ENCODE measurements at regions not wholly inside any gene's neighbourhood (a gene's known extent, or its start where the extent isn't known, plus 50 kb on each side); places are given as distances from the start of the nearest gene placed in this dataset.
A peak's percentile ranks its signal among the peaks of the same experiment; 100 is the strongest.
"Not testable (repeated sequence)": the region's sequence is repeated elsewhere in the genome, so short reads cannot be mapped to it uniquely, and the experiment has no call there.

GRCh38 chr18:64742898-64743297 lies 594.0 kb upstream of the LINC00305 start:
- H3K4me3 ChIP-seq, result no peak overlapping the region
- no peaks in the 10 kb centered on the region for H3K9me3 ChIP-seq (replicated peaks)
- no peaks in the 10 kb centered on the region for H3K36me3 ChIP-seq
- H3K27ac ChIP-seq, result no peak overlapping the region
- no peaks in the 10 kb centered on the region for H3K4me1 ChIP-seq
- H3K27me3 ChIP-seq, result no peaks in the 10 kb centered on the region
- DNase-seq, result no peak

- no peak for DNase-seq
- H3K36me3 ChIP-seq, result no peaks in the 10 kb centered on the region
- no peak overlapping the region for H3K27ac ChIP-seq
- no peak overlapping the region for H3K4me3 ChIP-seq
- no peaks in the 10 kb centered on the region for H3K9me3 ChIP-seq (replicated peaks)
- H3K4me1 ChIP-seq, result no peaks in the 10 kb centered on the region
- no peaks in the 10 kb centered on the region for H3K27me3 ChIP-seq
Measured at GRCh38 chr18:64734063-64734462, 585.2 kb upstream of the LINC00305 start.

GRCh38 chr18:64725657-64726056 lies 576.8 kb upstream of the LINC00305 start:
- not testable (repeated sequence) for H3K36me3 ChIP-seq; H3K27me3 ChIP-seq; H3K27ac ChIP-seq; DNase-seq; H3K4me1 ChIP-seq; H3K9me3 ChIP-seq (replicated peaks); H3K4me3 ChIP-seq

- peak; percentile 48 to 65 for DNase-seq
- no peaks in the 10 kb centered on the region for H3K36me3 ChIP-seq
- 0 out of 2 replicates have a peak overlapping the region, but pooled peaks have one; percentile 20 for H3K27ac ChIP-seq
- H3K4me3 ChIP-seq, result peak overlapping the region; percentile 40
- no peaks in the 10 kb centered on the region for H3K9me3 ChIP-seq (replicated peaks)
- H3K4me1 ChIP-seq, result no peaks in the 10 kb centered on the region
- H3K27me3 ChIP-seq, result no peaks in the 10 kb centered on the region
Measured at GRCh38 chr18:64720781-64721464, 572.0 kb upstream of the LINC00305 start.

DNA sequence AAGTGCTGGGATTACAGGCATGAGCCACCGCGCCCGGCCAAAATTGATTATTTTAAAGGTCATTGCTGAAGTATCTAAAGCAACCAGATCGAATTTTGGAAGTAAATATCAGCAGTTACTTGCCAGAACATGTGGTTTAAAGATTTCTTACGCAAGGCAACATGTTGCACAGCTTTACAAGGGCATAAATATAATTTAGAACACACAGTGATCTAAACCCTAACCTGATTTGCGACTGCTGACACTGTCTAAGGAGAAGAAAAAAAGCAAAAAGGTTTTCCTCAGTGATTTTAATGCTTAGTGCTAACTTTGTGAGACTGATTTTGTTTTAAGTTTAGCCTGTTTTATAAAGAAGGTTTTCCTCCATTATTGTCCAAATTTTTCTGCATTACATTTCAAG lies 569.9 kb upstream of the LINC00305 start:
- Histone ChIP-seq H3K27me3 (no peaks in the 10 kb centered on the region), H3K9me3 (replicated peaks) (no peaks in the 10 kb centered on the region), H3K36me3 (no peaks in the 10 kb centered on the region), H3K4me1 (no peaks in the 10 kb centered on the region), H3K4me3 (no peak overlapping the region), H3K27ac (no peak overlapping the region)
- no peak for DNase-seq

DNA sequence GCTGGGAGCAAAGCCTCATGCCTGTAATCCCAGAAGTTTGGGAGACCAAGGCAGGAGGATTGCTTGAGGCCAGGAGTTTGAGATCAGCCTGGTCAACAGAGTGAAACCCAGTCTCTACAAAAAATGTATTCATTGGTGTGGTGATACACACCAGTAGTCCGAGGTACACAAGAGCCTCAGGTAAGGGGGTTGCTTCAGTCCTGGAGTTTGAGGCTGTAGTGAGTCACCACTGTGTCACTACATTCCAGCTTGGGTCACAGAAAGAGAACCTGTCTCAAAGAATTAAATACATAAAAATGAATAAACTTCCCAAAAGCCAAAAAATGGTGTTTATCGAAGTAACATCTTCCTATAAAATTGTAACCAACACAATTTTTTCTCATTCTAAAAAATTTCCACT lies 568.1 kb upstream of the LINC00305 start:
- Histone ChIP-seq H3K27ac (no peak overlapping the region), H3K4me3 (no peak overlapping the region), H3K36me3 (no peaks in the 10 kb centered on the region), H3K9me3 (replicated peaks) (no peaks in the 10 kb centered on the region), H3K4me1 (no peaks in the 10 kb centered on the region), H3K27me3 (no peaks in the 10 kb centered on the region)
- no peak for DNase-seq

GRCh38 chr18:64714086-64714485 lies 565.2 kb upstream of the LINC00305 start:
- Histone ChIP-seq H3K4me3 (no peak overlapping the region), H3K4me1 (no peaks in the 10 kb centered on the region), H3K9me3 (replicated peaks) (no peaks in the 10 kb centered on the region), H3K27ac (no peak overlapping the region), H3K27me3 (no peaks in the 10 kb centered on the region), H3K36me3 (no peaks in the 10 kb centered on the region)
- no peak for DNase-seq

GRCh38 chr18:64713284-64713683 lies 564.4 kb upstream of the LINC00305 start:
- no peak for DNase-seq
- Histone ChIP-seq H3K36me3 (no peaks in the 10 kb centered on the region), H3K27me3 (no peaks in the 10 kb centered on the region), H3K4me1 (no peaks in the 10 kb centered on the region), H3K9me3 (replicated peaks) (no peaks in the 10 kb centered on the region), H3K27ac (no peak overlapping the region), H3K4me3 (no peak overlapping the region)

- H3K4me3 ChIP-seq, result no peak overlapping the region
- DNase-seq, result no peak
- no peaks in the 10 kb centered on the region for H3K27me3 ChIP-seq
- no peaks in the 10 kb centered on the region for H3K4me1 ChIP-seq
- H3K9me3 ChIP-seq (replicated peaks), result no peaks in the 10 kb centered on the region
- no peak overlapping the region for H3K27ac ChIP-seq
- no peaks in the 10 kb centered on the region for H3K36me3 ChIP-seq
Measured at GRCh38 chr18:64712035-64712434, 563.1 kb upstream of the LINC00305 start.

GRCh38 chr18:64710105-64710861 lies 561.4 kb upstream of the LINC00305 start:
- Histone ChIP-seq H3K4me1 (no peaks in the 10 kb centered on the region), H3K9me3 (replicated peaks) (no peaks in the 10 kb centered on the region), H3K27ac (no peak overlapping the region), H3K27me3 (no peaks in the 10 kb centered on the region), H3K36me3 (no peaks in the 10 kb centered on the region), H3K4me3 (no peak overlapping the region)
- DNase-seq, result no peak

DNA sequence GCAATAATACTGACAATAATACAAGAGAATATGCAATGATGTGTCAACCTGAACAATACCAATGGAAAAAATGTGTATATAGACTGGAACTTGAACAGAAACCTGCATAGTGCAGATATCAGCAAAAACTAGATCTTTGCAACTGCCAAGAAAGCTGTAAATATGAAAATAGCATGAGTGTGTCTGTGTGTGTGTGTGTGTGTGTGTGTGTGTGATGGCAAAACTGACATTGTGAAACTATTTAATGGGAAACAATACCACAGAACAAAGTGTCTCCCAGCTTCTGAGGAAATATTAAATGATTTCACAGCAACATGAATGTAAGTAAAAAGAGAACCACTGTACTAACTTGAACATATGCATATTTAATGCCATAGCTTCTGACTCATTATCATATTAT lies 558.2 kb upstream of the LINC00305 start:
- Histone ChIP-seq H3K9me3 (replicated peaks) (no peaks in the 10 kb centered on the region), H3K27me3 (no peaks in the 10 kb centered on the region), H3K36me3 (no peaks in the 10 kb centered on the region), H3K27ac (no peak overlapping the region), H3K4me3 (no peak overlapping the region), H3K4me1 (no peaks in the 10 kb centered on the region)
- no peak for DNase-seq

DNA sequence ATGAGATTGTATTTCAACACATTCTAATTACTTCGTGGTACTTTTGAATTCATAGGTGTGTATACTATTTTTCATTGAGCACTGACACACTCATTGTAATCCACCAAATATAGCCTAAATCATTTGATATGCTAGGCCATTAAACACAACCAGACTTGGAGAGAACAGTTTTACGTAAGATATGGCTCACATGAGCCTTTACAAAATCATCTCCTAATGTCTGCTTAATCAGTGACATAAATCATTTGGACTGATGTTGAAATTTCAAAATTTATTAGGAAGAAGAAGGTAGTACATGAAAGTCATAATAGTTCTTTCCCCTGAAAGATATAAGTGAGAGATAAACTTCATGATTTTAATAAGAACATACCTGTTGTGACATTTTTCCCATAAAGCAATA lies 550.2 kb upstream of the LINC00305 start:
- Histone ChIP-seq H3K4me1 (no peaks in the 10 kb centered on the region), H3K36me3 (no peaks in the 10 kb centered on the region), H3K27me3 (no peaks in the 10 kb centered on the region), H3K4me3 (no peak overlapping the region), H3K9me3 (replicated peaks) (no peaks in the 10 kb centered on the region), H3K27ac (no peak overlapping the region)
- no peak for DNase-seq

DNA sequence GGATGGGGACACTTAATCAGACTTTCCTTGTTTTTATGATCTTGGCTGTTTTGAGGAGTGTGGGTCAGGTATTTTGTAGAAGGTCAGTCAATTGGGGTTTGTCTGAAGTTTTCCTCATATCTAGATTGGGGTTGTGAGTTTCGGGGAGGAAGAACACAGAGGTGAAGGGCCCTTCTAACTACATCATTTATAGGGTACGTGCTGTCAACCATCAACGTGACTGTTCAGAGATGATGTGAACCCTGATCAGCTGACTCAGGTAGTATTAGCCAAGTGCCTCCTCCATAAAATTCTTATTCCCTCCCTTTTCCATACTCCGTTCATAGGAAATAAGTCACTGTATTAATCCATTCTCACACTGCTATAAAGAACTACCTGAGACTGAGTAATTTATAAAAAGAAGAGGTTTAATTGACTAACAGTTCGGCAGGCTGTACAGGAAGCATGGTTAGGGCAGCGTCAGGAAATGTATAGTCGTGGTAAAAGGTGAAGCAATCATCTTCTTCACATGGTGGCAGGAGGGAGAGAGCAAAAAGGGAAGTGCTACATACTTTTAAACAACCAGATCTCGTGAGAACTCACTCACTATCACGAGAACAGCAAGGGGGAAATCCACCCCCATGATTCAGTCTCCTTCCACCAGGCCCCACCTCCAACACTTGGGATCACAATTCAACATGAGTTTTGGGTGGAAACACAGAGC lies 547.1 kb upstream of the LINC00305 start:
- DNase-seq, result no peak
- H3K4me3 ChIP-seq, result no peak overlapping the region
- no peaks in the 10 kb centered on the region for H3K9me3 ChIP-seq (replicated peaks)
- no peaks in the 10 kb centered on the region for H3K36me3 ChIP-seq
- H3K4me1 ChIP-seq, result no peaks in the 10 kb centered on the region
- no peaks in the 10 kb centered on the region for H3K27me3 ChIP-seq
- H3K27ac ChIP-seq, result no peak overlapping the region

- Histone ChIP-seq H3K4me1 (no peaks in the 10 kb centered on the region), H3K27ac (no peak overlapping the region), H3K36me3 (no peaks in the 10 kb centered on the region), H3K27me3 (no peaks in the 10 kb centered on the region), H3K9me3 (replicated peaks) (no peaks in the 10 kb centered on the region), H3K4me3 (no peak overlapping the region)
- no peak for DNase-seq
Measured at GRCh38 chr18:64693766-64694165, 544.9 kb upstream of the LINC00305 start.

- Histone ChIP-seq H3K36me3 (no peaks in the 10 kb centered on the region), H3K9me3 (replicated peaks) (no peaks in the 10 kb centered on the region), H3K27ac (no peak overlapping the region), H3K4me3 (no peak overlapping the region), H3K27me3 (no peaks in the 10 kb centered on the region), H3K4me1 (no peaks in the 10 kb centered on the region)
- no peak for DNase-seq
Measured at GRCh38 chr18:64692826-64693225, 543.9 kb upstream of the LINC00305 start.

All from SJCRH30 (cell line).